ENCODE measurements at regions not wholly inside any gene's neighbourhood (a gene's known extent, or its start where the extent isn't known, plus 50 kb on each side); places are given as distances from the start of the nearest gene placed in this dataset.

DNA sequence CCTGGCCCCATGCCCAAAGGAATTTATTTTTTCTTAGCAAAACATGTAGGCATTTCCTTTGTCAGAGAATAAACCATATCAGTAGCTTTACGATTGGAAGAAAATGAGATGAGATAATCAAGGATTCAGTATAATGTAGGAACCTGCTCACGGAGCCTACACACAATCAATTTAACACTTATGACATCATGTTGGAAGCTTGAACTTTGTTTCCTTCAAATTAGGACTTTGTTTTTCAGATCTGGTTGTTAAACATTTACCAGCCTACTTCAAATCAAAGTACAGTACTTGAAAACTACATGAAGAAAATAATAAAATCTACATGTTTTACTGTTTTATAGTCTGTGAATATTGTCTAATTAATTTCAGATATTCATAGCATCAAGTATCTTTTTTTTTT, 639.0 kb upstream of the ATXN8OS start:
- Histone ChIP-seq H3K27ac (no peak overlapping the region), H3K4me3 (no peak overlapping the region), H3K4me1 (replicated peaks) (no peaks in the 10 kb centered on the region), H3K36me3 (no peaks in the 10 kb centered on the region), H3K27me3 (replicated peaks; ENCODE audit: insufficient read depth) (no peaks in the 10 kb centered on the region), H3K9me3 (no peaks in the 10 kb centered on the region)
- WGBS, result 67% methylated on average over 2 of the region's 2 CpGs
- no peak for TF ChIP-seq POLR2A (IDR thresholded peaks at IDR 0.05)
- no peak for TF ChIP-seq POLR2AphosphoS5 (IDR thresholded peaks at IDR 0.05)
- TF ChIP-seq, protein P1, sequence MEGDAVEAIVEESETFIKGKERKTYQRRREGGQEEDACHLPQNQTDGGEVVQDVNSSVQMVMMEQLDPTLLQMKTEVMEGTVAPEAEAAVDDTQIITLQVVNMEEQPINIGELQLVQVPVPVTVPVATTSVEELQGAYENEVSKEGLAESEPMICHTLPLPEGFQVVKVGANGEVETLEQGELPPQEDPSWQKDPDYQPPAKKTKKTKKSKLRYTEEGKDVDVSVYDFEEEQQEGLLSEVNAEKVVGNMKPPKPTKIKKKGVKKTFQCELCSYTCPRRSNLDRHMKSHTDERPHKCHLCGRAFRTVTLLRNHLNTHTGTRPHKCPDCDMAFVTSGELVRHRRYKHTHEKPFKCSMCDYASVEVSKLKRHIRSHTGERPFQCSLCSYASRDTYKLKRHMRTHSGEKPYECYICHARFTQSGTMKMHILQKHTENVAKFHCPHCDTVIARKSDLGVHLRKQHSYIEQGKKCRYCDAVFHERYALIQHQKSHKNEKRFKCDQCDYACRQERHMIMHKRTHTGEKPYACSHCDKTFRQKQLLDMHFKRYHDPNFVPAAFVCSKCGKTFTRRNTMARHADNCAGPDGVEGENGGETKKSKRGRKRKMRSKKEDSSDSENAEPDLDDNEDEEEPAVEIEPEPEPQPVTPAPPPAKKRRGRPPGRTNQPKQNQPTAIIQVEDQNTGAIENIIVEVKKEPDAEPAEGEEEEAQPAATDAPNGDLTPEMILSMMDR (IDR thresholded peaks at IDR 0.05), result no peak
- DNase-seq (ENCODE audit: low spot score), result no peak
- intact Hi-C loops (cut with DNase I), result no loop called here

DNA sequence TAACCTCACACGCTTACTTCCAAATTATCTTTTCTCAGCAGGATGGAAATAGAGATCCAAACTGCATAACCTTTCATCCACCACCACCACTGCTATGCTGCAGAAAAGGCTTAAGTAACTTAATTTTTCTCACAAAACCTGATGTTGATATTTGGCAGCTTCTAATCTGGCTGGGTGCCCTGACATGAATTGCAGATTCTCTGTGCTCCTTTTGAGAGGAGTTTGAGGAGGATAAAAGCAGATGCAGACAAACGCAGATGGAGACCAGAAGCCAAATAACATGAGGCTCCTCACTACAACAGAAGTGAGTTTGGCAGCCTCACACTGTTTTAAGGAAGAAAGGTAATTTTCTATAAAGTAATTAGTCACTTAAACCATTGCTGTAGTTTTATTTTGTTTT, 646.2 kb upstream of the ATXN8OS start:
- Histone ChIP-seq H3K4me3 (no peak overlapping the region), H3K4me1 (replicated peaks) (no peaks in the 10 kb centered on the region), H3K27me3 (replicated peaks; ENCODE audit: insufficient read depth) (no peaks in the 10 kb centered on the region), H3K27ac (no peak overlapping the region), H3K36me3 (no peaks in the 10 kb centered on the region), H3K9me3 (no peaks in the 10 kb centered on the region)
- no peak for DNase-seq (ENCODE audit: low spot score)
- no peak for TF ChIP-seq POLR2AphosphoS5 (IDR thresholded peaks at IDR 0.05)
- TF ChIP-seq, protein P1 (IDR thresholded peaks at IDR 0.05), result no peak
- no peak for TF ChIP-seq POLR2A (IDR thresholded peaks at IDR 0.05)
- intact Hi-C loops (cut with DNase I), result no loop called here
- 48% methylated on average over 2 of the region's 2 CpGs for WGBS

DNA sequence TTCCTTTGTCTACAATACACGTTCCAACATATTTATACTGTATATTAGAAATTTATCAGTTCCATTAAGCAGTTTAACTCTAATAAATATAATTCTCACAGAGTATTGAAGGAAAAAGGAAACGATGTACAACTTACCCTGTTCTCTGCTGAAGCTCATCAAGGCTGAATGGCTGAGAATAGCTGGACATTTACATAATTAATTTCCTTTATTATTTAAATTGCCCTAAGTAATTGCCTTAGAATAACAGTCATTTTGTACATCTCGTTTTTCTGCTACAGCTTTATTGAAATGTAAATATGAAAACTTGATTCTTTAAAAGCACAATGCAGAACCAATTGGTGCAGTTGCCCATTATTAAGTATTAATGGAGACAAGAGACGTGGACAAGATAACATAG, 648.3 kb upstream of the ATXN8OS start:
- Histone ChIP-seq H3K36me3 (no peaks in the 10 kb centered on the region), H3K27me3 (replicated peaks; ENCODE audit: insufficient read depth) (no peaks in the 10 kb centered on the region), H3K4me3 (no peak overlapping the region), H3K9me3 (no peaks in the 10 kb centered on the region), H3K27ac (no peak overlapping the region), H3K4me1 (replicated peaks) (no peaks in the 10 kb centered on the region)
- TF ChIP-seq, protein P1 (IDR thresholded peaks at IDR 0.05), result no peak
- TF ChIP-seq POLR2AphosphoS5 (IDR thresholded peaks at IDR 0.05) (no peak), POLR2A (IDR thresholded peaks at IDR 0.05) (no peak)
- no peak for DNase-seq (ENCODE audit: low spot score)
- intact Hi-C loops (cut with DNase I), result no loop called here
- WGBS, result 62% methylated on average over 4 of the region's 4 CpGs

DNA sequence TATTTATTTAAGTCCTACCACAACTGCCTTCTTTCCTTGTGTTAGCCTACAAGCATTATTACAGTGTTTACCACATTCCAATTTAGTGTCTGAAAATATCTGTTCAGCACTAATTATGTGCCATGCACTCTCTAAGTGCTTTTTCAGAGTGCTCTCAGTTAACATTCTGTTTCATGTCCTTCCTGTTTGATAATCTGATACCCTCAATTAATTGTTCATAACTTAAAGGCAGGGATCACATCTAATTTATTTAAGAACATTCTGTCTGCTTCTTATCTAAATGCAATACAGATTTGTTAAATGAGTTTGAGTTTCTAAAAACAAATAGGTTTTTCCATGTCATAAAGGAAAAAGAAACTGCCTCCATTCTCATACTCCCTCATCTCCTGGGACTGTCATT, 649.6 kb upstream of the ATXN8OS start:
- TF ChIP-seq, protein P1 (IDR thresholded peaks at IDR 0.05), result no peak
- TF ChIP-seq POLR2AphosphoS5 (IDR thresholded peaks at IDR 0.05) (no peak), POLR2A (IDR thresholded peaks at IDR 0.05) (no peak)
- Histone ChIP-seq H3K4me1 (replicated peaks) (no peaks in the 10 kb centered on the region), H3K36me3 (no peaks in the 10 kb centered on the region), H3K27me3 (replicated peaks; ENCODE audit: insufficient read depth) (no peaks in the 10 kb centered on the region), H3K27ac (no peak overlapping the region), H3K9me3 (no peaks in the 10 kb centered on the region), H3K4me3 (no peak overlapping the region)
- intact Hi-C loops (cut with DNase I), result no loop called here
- DNase-seq (ENCODE audit: low spot score), result no peak

DNA sequence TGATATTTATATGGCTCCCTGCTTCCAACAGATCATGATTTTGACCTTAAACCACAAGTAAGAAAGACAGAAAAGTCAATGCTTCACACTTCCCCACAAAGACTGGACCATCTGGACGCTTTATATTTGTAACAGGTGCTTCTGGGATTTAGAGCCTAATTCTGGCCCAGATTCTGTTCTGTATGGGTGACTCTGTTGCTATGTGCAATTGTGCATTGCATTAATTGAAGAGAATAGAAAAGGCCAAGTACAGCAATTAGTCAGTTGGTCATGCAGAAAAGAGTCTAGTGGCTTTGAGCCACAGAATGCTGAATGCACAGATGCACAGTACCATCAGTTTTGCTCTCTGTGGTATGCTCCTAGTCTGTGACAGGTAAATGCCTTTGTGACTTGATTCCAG, 657.4 kb upstream of the ATXN8OS start:
- no peaks in the 10 kb centered on the region for H3K36me3 ChIP-seq
- intact Hi-C loops (cut with DNase I), result no loop called here
- no peak for DNase-seq (ENCODE audit: low spot score)
- no peaks in the 10 kb centered on the region for H3K9me3 ChIP-seq
- TF ChIP-seq POLR2A (IDR thresholded peaks at IDR 0.05) (no peak), POLR2AphosphoS5 (IDR thresholded peaks at IDR 0.05) (no peak)
- TF ChIP-seq, protein P1 (IDR thresholded peaks at IDR 0.05), result no peak
- no peak overlapping the region for H3K4me3 ChIP-seq
- WGBS, result 80% methylated on average over 1 of the region's 1 CpG
- no peak overlapping the region for H3K27ac ChIP-seq
- H3K4me1 ChIP-seq (replicated peaks), result no peaks in the 10 kb centered on the region
- H3K27me3 ChIP-seq (replicated peaks; ENCODE audit: insufficient read depth), result no peaks in the 10 kb centered on the region
